ENCODE measurements at regions not wholly inside any gene's neighbourhood (a gene's known extent, or its start where the extent isn't known, plus 50 kb on each side); places are given as distances from the start of the nearest gene placed in this dataset.
"Not testable (repeated sequence)": the region's sequence is repeated elsewhere in the genome, so short reads cannot be mapped to it uniquely, and the experiment has no call there.

DNA sequence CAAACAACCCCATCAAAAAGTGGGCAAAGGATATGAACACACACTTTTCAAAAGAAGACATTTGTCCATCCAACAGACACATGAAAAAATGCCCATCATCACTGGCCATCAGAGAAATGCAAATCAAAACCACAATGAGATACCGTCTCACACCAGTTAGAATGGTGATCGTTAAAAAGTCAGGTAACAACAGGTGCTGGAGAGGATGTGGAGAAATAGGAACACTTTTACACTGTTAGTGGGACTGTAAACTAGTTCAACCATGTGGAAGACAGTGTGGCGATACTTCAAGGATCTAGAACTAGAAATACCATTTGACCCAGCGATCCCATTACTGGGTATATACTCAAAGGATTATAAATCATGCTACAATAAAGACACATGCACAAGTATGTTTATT lies 288.7 kb downstream of the CXCL12 start:
- TF ChIP-seq, protein P1, sequence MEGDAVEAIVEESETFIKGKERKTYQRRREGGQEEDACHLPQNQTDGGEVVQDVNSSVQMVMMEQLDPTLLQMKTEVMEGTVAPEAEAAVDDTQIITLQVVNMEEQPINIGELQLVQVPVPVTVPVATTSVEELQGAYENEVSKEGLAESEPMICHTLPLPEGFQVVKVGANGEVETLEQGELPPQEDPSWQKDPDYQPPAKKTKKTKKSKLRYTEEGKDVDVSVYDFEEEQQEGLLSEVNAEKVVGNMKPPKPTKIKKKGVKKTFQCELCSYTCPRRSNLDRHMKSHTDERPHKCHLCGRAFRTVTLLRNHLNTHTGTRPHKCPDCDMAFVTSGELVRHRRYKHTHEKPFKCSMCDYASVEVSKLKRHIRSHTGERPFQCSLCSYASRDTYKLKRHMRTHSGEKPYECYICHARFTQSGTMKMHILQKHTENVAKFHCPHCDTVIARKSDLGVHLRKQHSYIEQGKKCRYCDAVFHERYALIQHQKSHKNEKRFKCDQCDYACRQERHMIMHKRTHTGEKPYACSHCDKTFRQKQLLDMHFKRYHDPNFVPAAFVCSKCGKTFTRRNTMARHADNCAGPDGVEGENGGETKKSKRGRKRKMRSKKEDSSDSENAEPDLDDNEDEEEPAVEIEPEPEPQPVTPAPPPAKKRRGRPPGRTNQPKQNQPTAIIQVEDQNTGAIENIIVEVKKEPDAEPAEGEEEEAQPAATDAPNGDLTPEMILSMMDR (IDR thresholded peaks at IDR 0.05): not testable (repeated sequence)
- TF ChIP-seq POLR2AphosphoS5 (IDR thresholded peaks at IDR 0.05): not testable (repeated sequence)
